HCT116 (cell line): ENCODE measurements at regions not wholly inside any gene's neighbourhood (a gene's known extent, or its start where the extent isn't known, plus 50 kb on each side); places are given as distances from the start of the nearest gene placed in this dataset.

ENCODE experiments used
- ATAC-seq: fragments of 200-7000 bp; cut with Tn5 transposase; 2 replicates; pipeline ENCODE4 v1.9.1; 2020; ENCODE audit warnings: mild to moderate bottlenecking, moderate library complexity
- BruUV-seq: library from RNA; stranded (reverse); fragments of 400-500 nt; replicated peaks from 2 replicates; lab custom pipeline; 2021; lab: Mats Ljungman, UMichigan
- CTCF ChIA-PET: fragments of 300-600 bp; sonication (Branson Sonifier 250); formaldehyde crosslinking; loops from one replicate; lab custom pipeline; 2021; ENCODE audit warnings: antibody characterized with exemption; lab: Charles Lee
- POLR2A ChIA-PET: fragments of 300-600, 350-600 bp; sonication (Branson Sonifier 250); formaldehyde crosslinking; loops from one replicate; lab custom pipeline; 2021; ENCODE audit warnings: antibody characterized with exemption; lab: Charles Lee
- RAD21 ChIA-PET, 2 experiments: fragments of 300-600 bp; sonication (Branson Sonifier 250); formaldehyde crosslinking; loops; one replicate each; lab custom pipeline; 2023; ENCODE audit warnings: low total read pairs in 2 of 2; ENCODE audit not compliant: uncharacterized antibody in 2 of 2, unreplicated experiment in 2 of 2, low non-redundant PET in 1 of 2; lab: Charles Lee
- DNase-seq: peaks from one replicate; pipeline ENCODE4 v3.0.0-alpha.2; 2010; ENCODE audit warnings: low read depth, low spot score
- H2AFZ ChIP-seq: fragments of 200-600 bp; shearing (Covaris generic), sonication (generic); 2 replicates; pipeline ENCODE4 v1.6.1; 2017; ENCODE audit warnings: low read depth, mixed run types, mixed read lengths, antibody characterized with exemption, low read length; ENCODE audit not compliant: poor library complexity, severe bottlenecking
- H3K27ac ChIP-seq: 2 replicates; pipeline ENCODE4 v1.5.1; 2012; ENCODE audit warnings: low read depth, low read length
- H3K27me3 ChIP-seq: fragments of 200-600 bp; sonication (generic); 2 replicates; pipeline ENCODE4 v1.6.1; 2016; ENCODE audit warnings: mixed run types, low read length, mixed read lengths; ENCODE audit not compliant: insufficient read depth
- H3K36me3 ChIP-seq, 2 experiments: fragments of 200-500 bp in 1 of 2; fragments of 200-600 bp in 1 of 2; sonication (Bioruptor generic) in 1 of 2; sonication (generic) in 1 of 2; 2 replicates each; pipeline versions ENCODE4 v1.5.1 to v1.6.1; 2014 to 2016; ENCODE audit warnings: low read length in 2 of 2, inconsistent platforms in 1 of 2, mixed read lengths in 1 of 2, mixed run types in 1 of 2; ENCODE audit not compliant: insufficient read depth in 2 of 2, control insufficient read depth in 1 of 2
- H3K4me1 ChIP-seq, 2 experiments: fragments of 200-600 bp in 1 of 2; sonication (generic) in 1 of 2; 2 replicates each; pipeline versions ENCODE4 v1.5.1 to v1.6.1; 2012 to 2017; ENCODE audit warnings: low read length in 2 of 2, inconsistent platforms in 1 of 2, mild to moderate bottlenecking in 1 of 2, mixed read lengths in 1 of 2, mixed run types in 1 of 2, moderate library complexity in 1 of 2; ENCODE audit not compliant: insufficient read depth in 2 of 2, control insufficient read depth in 1 of 2
- H3K4me2 ChIP-seq: fragments of 200-600 bp; sonication (generic); 2 replicates; pipeline ENCODE4 v1.6.1; 2017; ENCODE audit warnings: mixed run types, low read length, mixed read lengths
- H3K4me3 ChIP-seq, 2 experiments: fragments of 200-600 bp in 1 of 2; sonication (generic) in 1 of 2; replicated peaks in 1 of 2; 2 replicates each; pipeline ENCODE4 v1.5.1; 2011 to 2016; ENCODE audit warnings: low read length in 2 of 2, control low read depth in 1 of 2, low read depth in 1 of 2, mild to moderate bottlenecking in 1 of 2, mixed read lengths in 1 of 2, mixed run types in 1 of 2
- H3K79me2 ChIP-seq: fragments of 200-600 bp; sonication (generic); 2 replicates; pipeline ENCODE4 v1.6.1; 2017; ENCODE audit warnings: mild to moderate bottlenecking, mixed run types, low read length, moderate library complexity, mixed read lengths; ENCODE audit not compliant: insufficient read depth
- H3K9ac ChIP-seq: fragments of 200-600 bp; sonication (generic); 2 replicates; pipeline ENCODE4 v1.6.1; 2016; ENCODE audit warnings: low read length, mixed read lengths
- H3K9me2 ChIP-seq: fragments of 200-600 bp; sonication (generic), shearing (Covaris generic); 2 replicates; pipeline ENCODE4 v1.6.1; 2017; ENCODE audit warnings: mixed run types, mild to moderate bottlenecking, moderate library complexity; ENCODE audit not compliant: insufficient read depth
- H3K9me3 ChIP-seq, 2 experiments: fragments of 200-500 bp in 1 of 2; fragments of 200-600 bp in 1 of 2; sonication (Bioruptor generic) in 1 of 2; sonication (generic) in 1 of 2; 2 replicates each; pipeline ENCODE4 v1.6.1; 2014 to 2017; ENCODE audit warnings: low read length in 2 of 2, mixed read lengths in 2 of 2, inconsistent platforms in 1 of 2, low read depth in 1 of 2, mild to moderate bottlenecking in 1 of 2, mixed run types in 1 of 2, moderate library complexity in 1 of 2; ENCODE audit not compliant: control insufficient read depth in 1 of 2, insufficient read depth in 1 of 2
- H4K20me1 ChIP-seq: fragments of 200-600 bp; sonication (generic), shearing (Covaris generic); 2 replicates; pipeline ENCODE4 v1.6.1; 2017; ENCODE audit warnings: mixed run types, mild to moderate bottlenecking, moderate library complexity; ENCODE audit not compliant: insufficient read depth
- CBX3 ChIP-seq: IDR thresholded peaks from 2 replicates; pipeline ENCODE4 v1.6.1; 2012; ENCODE audit warnings: low read depth
- CEBPB ChIP-seq: IDR thresholded peaks from 2 replicates; pipeline ENCODE4 v1.6.1; 2012; ENCODE audit warnings: low read depth
- EZH2 ChIP-seq: fragments of 200-600 bp; sonication (generic); IDR thresholded peaks from 2 replicates; pipeline ENCODE4 v1.6.1; 2017; ENCODE audit warnings: antibody characterized with exemption, mixed run types
- EZH2phosphoT487 ChIP-seq: fragments of 200-600 bp; IDR thresholded peaks from 2 replicates; pipeline ENCODE4 v1.6.1; 2018; ENCODE audit warnings: antibody characterized with exemption, borderline replicate concordance
- JUND ChIP-seq: IDR thresholded peaks from 2 replicates; pipeline ENCODE4 v1.6.1; 2012
- RAD21 ChIP-seq: IDR thresholded peaks from 2 replicates; pipeline ENCODE4 v1.6.1; 2012; ENCODE audit warnings: low read depth, mild to moderate bottlenecking
- SIN3A ChIP-seq: IDR thresholded peaks from 2 replicates; pipeline ENCODE4 v1.6.1; 2012; ENCODE audit warnings: low read depth
- SP1 ChIP-seq: IDR thresholded peaks from 2 replicates; pipeline ENCODE4 v1.6.1; 2012; ENCODE audit warnings: low read depth
- SRF ChIP-seq: IDR thresholded peaks from 2 replicates; pipeline ENCODE4 v1.6.1; 2012; ENCODE audit warnings: low read depth
- TCF7L2 ChIP-seq: IDR thresholded peaks from 2 replicates; pipeline ENCODE4 v1.7.0; 2011; ENCODE audit warnings: borderline replicate concordance, inconsistent platforms; ENCODE audit not compliant: insufficient read depth, insufficient read length; ENCODE audit errors: extremely low read depth
- YY1 ChIP-seq: IDR thresholded peaks from 2 replicates; pipeline ENCODE4 v1.6.1; 2011; ENCODE audit warnings: low read length, low read depth, moderate library complexity, mild to moderate bottlenecking; ENCODE audit not compliant: insufficient replicate concordance; ENCODE audit errors: extremely low read depth
- ZFX ChIP-seq: fragments of 450-650 bp; IDR thresholded peaks from 2 replicates; pipeline ENCODE4 v1.6.1; 2017
- ZNF274 ChIP-seq: fragments of 200-500 bp; sonication (Bioruptor generic); IDR thresholded peaks from 2 replicates; pipeline ENCODE4 v1.6.1; 2014; ENCODE audit warnings: mild to moderate bottlenecking, low read depth, low read length, inconsistent platforms
- intact Hi-C: fragments of 100-400 bp; cut with micrococcal nuclease; formaldehyde crosslinking; loops from 2 replicates; pipeline ENCODE4 v1.10.0; 2022
- TF ChIP-seq, protein P1 (sequence below): IDR thresholded peaks from 2 replicates; pipeline ENCODE4 v1.6.1; 2011; ENCODE audit warnings: mild to moderate bottlenecking, low read length, moderate library complexity; ENCODE audit not compliant: insufficient replicate concordance; ENCODE audit errors: extremely low read depth
- TF ChIP-seq, protein P2 (sequence below): IDR thresholded peaks from 2 replicates; pipeline ENCODE4 v1.6.1; 2012
- TF ChIP-seq, protein P3 (sequence below): IDR thresholded peaks from 2 replicates; pipeline ENCODE4 v1.6.1; 2012
- TF ChIP-seq, protein P4 (sequence below), 3 experiments: fragments of 200-600 bp in 1 of 3; sonication (generic) in 1 of 3; IDR thresholded peaks in 2 of 3; conservative IDR thresholded peaks in 1 of 3; 2 replicates each; pipeline ENCODE4 v1.5.1; 2012 to 2017; ENCODE audit warnings: low read depth in 2 of 3, low read length in 2 of 3, antibody characterized with exemption in 1 of 3, borderline replicate concordance in 1 of 3, control low read depth in 1 of 3, mild to moderate bottlenecking in 1 of 3, mixed read lengths in 1 of 3, mixed run types in 1 of 3, moderate library complexity in 1 of 3; ENCODE audit not compliant: insufficient read depth in 1 of 3

DNA sequence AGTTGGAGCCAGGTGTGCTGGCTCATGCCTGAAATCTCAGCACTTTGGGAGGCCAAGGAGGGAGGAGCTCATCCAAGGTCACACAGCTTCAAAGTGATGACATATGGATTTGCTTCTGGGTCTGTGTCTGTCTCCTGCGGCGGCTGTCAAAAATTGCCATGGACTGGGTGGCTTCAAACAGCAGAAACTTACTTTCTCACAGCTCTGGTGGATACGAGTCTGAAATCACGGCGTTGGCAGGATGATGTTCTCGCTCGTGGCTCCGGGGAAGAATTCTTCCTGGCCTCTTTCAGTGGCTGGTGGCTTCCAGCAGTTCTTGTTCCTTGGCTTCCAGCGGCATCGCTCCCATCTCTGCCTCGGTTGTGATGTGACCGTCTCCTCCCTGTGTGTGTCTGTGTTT lies 314.8 kb upstream of the C1orf174 start:
- H3K36me3 ChIP-seq = no peaks in the 10 kb centered on the region
- H3K79me2 ChIP-seq = no peaks in the 10 kb centered on the region
- DNase-seq = no peak
- H3K9me2 ChIP-seq = no peaks in the 10 kb centered on the region
- no peaks in the 10 kb centered on the region for H4K20me1 ChIP-seq
- no peak overlapping the region for H3K4me2 ChIP-seq
- no peaks in the 10 kb centered on the region for H3K9me3 ChIP-seq
- ChIA-PET POLR2A (no interaction called here), CTCF (no interaction called here), RAD21 (no interaction called here)
- H3K27me3 ChIP-seq = 0 out of 2 replicates have a peak, but pooled peaks cover 2% of the 10 kb centered on the region
- H3K27ac ChIP-seq = no peak overlapping the region
- no peak for ATAC-seq
- TF ChIP-seq JUND = no peak
- TF ChIP-seq TCF7L2 = no peak
- TF ChIP-seq, protein P1, sequence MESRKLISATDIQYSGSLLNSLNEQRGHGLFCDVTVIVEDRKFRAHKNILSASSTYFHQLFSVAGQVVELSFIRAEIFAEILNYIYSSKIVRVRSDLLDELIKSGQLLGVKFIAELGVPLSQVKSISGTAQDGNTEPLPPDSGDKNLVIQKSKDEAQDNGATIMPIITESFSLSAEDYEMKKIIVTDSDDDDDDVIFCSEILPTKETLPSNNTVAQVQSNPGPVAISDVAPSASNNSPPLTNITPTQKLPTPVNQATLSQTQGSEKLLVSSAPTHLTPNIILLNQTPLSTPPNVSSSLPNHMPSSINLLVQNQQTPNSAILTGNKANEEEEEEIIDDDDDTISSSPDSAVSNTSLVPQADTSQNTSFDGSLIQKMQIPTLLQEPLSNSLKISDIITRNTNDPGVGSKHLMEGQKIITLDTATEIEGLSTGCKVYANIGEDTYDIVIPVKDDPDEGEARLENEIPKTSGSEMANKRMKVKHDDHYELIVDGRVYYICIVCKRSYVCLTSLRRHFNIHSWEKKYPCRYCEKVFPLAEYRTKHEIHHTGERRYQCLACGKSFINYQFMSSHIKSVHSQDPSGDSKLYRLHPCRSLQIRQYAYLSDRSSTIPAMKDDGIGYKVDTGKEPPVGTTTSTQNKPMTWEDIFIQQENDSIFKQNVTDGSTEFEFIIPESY = no peak
- no peak for TF ChIP-seq CBX3
- TF ChIP-seq EZH2 = no peak
- TF ChIP-seq EZH2phosphoT487 = no peak
- TF ChIP-seq, protein P2, sequence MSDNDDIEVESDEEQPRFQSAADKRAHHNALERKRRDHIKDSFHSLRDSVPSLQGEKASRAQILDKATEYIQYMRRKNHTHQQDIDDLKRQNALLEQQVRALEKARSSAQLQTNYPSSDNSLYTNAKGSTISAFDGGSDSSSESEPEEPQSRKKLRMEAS = no peak
- no peak for TF ChIP-seq SRF
- no peak for TF ChIP-seq ZFX
- TF ChIP-seq, protein P3, sequence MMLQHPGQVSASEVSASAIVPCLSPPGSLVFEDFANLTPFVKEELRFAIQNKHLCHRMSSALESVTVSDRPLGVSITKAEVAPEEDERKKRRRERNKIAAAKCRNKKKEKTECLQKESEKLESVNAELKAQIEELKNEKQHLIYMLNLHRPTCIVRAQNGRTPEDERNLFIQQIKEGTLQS = no peak
- TF ChIP-seq SIN3A = no peak
- no peak for TF ChIP-seq ZNF274
- no peak for TF ChIP-seq RAD21
- no peak for TF ChIP-seq CEBPB
- TF ChIP-seq, protein P4, sequence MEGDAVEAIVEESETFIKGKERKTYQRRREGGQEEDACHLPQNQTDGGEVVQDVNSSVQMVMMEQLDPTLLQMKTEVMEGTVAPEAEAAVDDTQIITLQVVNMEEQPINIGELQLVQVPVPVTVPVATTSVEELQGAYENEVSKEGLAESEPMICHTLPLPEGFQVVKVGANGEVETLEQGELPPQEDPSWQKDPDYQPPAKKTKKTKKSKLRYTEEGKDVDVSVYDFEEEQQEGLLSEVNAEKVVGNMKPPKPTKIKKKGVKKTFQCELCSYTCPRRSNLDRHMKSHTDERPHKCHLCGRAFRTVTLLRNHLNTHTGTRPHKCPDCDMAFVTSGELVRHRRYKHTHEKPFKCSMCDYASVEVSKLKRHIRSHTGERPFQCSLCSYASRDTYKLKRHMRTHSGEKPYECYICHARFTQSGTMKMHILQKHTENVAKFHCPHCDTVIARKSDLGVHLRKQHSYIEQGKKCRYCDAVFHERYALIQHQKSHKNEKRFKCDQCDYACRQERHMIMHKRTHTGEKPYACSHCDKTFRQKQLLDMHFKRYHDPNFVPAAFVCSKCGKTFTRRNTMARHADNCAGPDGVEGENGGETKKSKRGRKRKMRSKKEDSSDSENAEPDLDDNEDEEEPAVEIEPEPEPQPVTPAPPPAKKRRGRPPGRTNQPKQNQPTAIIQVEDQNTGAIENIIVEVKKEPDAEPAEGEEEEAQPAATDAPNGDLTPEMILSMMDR (IDR thresholded peaks at IDR 0.05 in 2 of 3, conservative IDR thresholded peaks at IDR 0.05 in 1 of 3; ENCODE audit: borderline replicate concordance in 1 of 3, insufficient read depth in 1 of 3, low read depth in 2 of 3, low read length in 2 of 3) = no peak
- TF ChIP-seq YY1 = no peak
- TF ChIP-seq SP1 = no peak
- no TSS peak for BruUV-seq
- H3K4me3 ChIP-seq = no peak overlapping the region
- intact Hi-C loops = no loop called here
- H3K9ac ChIP-seq = no peak overlapping the region
- no peak overlapping the region for H2AFZ ChIP-seq
- no peaks in the 10 kb centered on the region for H3K4me1 ChIP-seq
